Liver (tissue), 8 donors: ENCODE measurements at regions not wholly inside any gene's neighbourhood (a gene's known extent, or its start where the extent isn't known, plus 50 kb on each side); places are given as distances from the start of the nearest gene placed in this dataset.

Experiments used
- DNase-seq: peaks from one replicate; pipeline ENCODE4 v3.0.0-alpha.2; 2017; ENCODE audit warnings: low spot score
- H3K27ac ChIP-seq, 2 donors: one replicate each; pipeline ENCODE4 v1.7.0; 2013; ENCODE audit warnings: inconsistent platforms in 2 of 2, low read length in 2 of 2, control low read depth in 1 of 2, low read depth in 1 of 2, mild to moderate bottlenecking in 1 of 2
- H3K27me3 ChIP-seq, 4 donors: one replicate each; pipeline versions ENCODE4 v1.6.1 to v1.7.0; 2013; ENCODE audit warnings: low read length in 3 of 4, inconsistent platforms in 1 of 4, mild to moderate bottlenecking in 1 of 4, moderate library complexity in 1 of 4; ENCODE audit not compliant: control insufficient read depth in 4 of 4, insufficient read depth in 4 of 4
- H3K36me3 ChIP-seq, 4 donors: one replicate each; pipeline versions ENCODE4 v1.6.1 to v1.7.0; 2013; ENCODE audit warnings: low read length in 3 of 4, mild to moderate bottlenecking in 3 of 4, low read depth in 1 of 4, moderate library complexity in 1 of 4; ENCODE audit not compliant: control insufficient read depth in 4 of 4, insufficient read depth in 3 of 4
- H3K4me1 ChIP-seq, 4 donors: one replicate each; pipeline versions ENCODE4 v1.6.1 to v1.7.0; 2013; ENCODE audit warnings: low read length in 3 of 4, mild to moderate bottlenecking in 3 of 4, moderate library complexity in 1 of 4; ENCODE audit not compliant: control insufficient read depth in 4 of 4, insufficient read depth in 4 of 4
- H3K4me3 ChIP-seq, 3 donors: one replicate each; pipeline versions ENCODE4 v1.6.1 to v1.7.0; 2013; ENCODE audit warnings: low read length in 3 of 3, control low read depth in 1 of 3, low read depth in 1 of 3, mild to moderate bottlenecking in 1 of 3
- H3K9ac ChIP-seq, 2 donors: one replicate each; pipeline ENCODE4 v1.7.0; 2013; ENCODE audit warnings: low read length in 2 of 2, mild to moderate bottlenecking in 2 of 2, moderate library complexity in 2 of 2, control low read depth in 1 of 2, low read depth in 1 of 2
- H3K9me3 ChIP-seq, 4 donors: one replicate each; pipeline versions ENCODE4 v1.6.1 to v1.7.0; 2013; ENCODE audit warnings: low read length in 3 of 4; ENCODE audit not compliant: control insufficient read depth in 4 of 4
- CTCF ChIP-seq: fragments of 150-350 bp; IDR thresholded peaks from 2 replicates; pipeline ENCODE4 v1.5.1; 2017; ENCODE audit warnings: improper control_type of control experiment, low read depth, low read length; ENCODE audit not compliant: missing input control
- EGR1 ChIP-seq, 2 donors: IDR thresholded peaks; 2 replicates each; pipeline ENCODE4 v1.6.1; 2016 to 2018; ENCODE audit warnings: antibody characterized with exemption in 2 of 2, low read depth in 2 of 2
- FOXA1 ChIP-seq: IDR thresholded peaks from 2 replicates; pipeline ENCODE4 v1.6.1; 2016; ENCODE audit warnings: antibody characterized with exemption
- FOXA2 ChIP-seq: IDR thresholded peaks from 2 replicates; pipeline ENCODE4 v1.6.1; 2016; ENCODE audit warnings: antibody characterized with exemption
- GABPA ChIP-seq, 2 donors: IDR thresholded peaks in 1 of 2; conservative IDR thresholded peaks in 1 of 2; 2 replicates each; pipeline ENCODE4 v1.6.1; 2016; ENCODE audit warnings: antibody characterized with exemption in 2 of 2, mild to moderate bottlenecking in 1 of 2, moderate library complexity in 1 of 2
- JUND ChIP-seq, 2 donors: IDR thresholded peaks; 2 replicates each; pipeline ENCODE4 v1.6.1; 2016; ENCODE audit warnings: antibody characterized with exemption in 2 of 2
- NR2F2 ChIP-seq: IDR thresholded peaks from 2 replicates; pipeline ENCODE4 v1.6.1; 2016; ENCODE audit warnings: antibody characterized with exemption
- RAD21 ChIP-seq, 2 donors: IDR thresholded peaks; 2 replicates each; pipeline ENCODE4 v1.6.1; 2016; ENCODE audit warnings: antibody characterized with exemption in 2 of 2, mild to moderate bottlenecking in 2 of 2
- REST ChIP-seq: IDR thresholded peaks from 2 replicates; pipeline ENCODE4 v1.6.1; 2016; ENCODE audit warnings: antibody characterized with exemption, mild to moderate bottlenecking
- RXRA ChIP-seq, 2 donors: IDR thresholded peaks; 2 replicates each; pipeline ENCODE4 v1.6.1; 2017 to 2018; ENCODE audit warnings: antibody characterized with exemption in 2 of 2, mild to moderate bottlenecking in 1 of 2
- SP1 ChIP-seq: IDR thresholded peaks from 2 replicates; pipeline ENCODE4 v1.6.1; 2018; ENCODE audit warnings: antibody characterized with exemption, mild to moderate bottlenecking
- TAF1 ChIP-seq: conservative IDR thresholded peaks from 2 replicates; pipeline ENCODE4 v1.6.1; 2016; ENCODE audit warnings: antibody characterized with exemption, mild to moderate bottlenecking
- YY1 ChIP-seq: IDR thresholded peaks from 2 replicates; pipeline ENCODE4 v1.6.1; 2016; ENCODE audit warnings: antibody characterized with exemption, mild to moderate bottlenecking
- ZBTB33 ChIP-seq: IDR thresholded peaks from 2 replicates; pipeline ENCODE4 v1.6.1; 2016; ENCODE audit warnings: antibody characterized with exemption
- WGBS: extraction: QIAGEN DNeasy Blood & Tissue Kit; methylation state at CpG from one replicate; pipeline ENCODE4 v1.1.7; 2013; 5-methylcytosine and 5-hydroxymethylcytosine counted together
- TF ChIP-seq, protein P1 (sequence below): IDR thresholded peaks from 2 replicates; pipeline ENCODE4 v1.6.1; 2016; ENCODE audit warnings: antibody characterized with exemption
- TF ChIP-seq, protein P2 (sequence below): IDR thresholded peaks from 2 replicates; pipeline ENCODE4 v1.6.1; 2016; ENCODE audit warnings: antibody characterized with exemption
- donor health status: healthy.
- donor health status: healthy.
- donor health status: healthy.
- donor health status: healthy.
- donor health status: healthy.

- Histone ChIP-seq H3K9me3 (no peaks in the 10 kb centered on the region), H3K27ac (no peak overlapping the region), H3K4me3 (no peak overlapping the region), H3K36me3 (no peaks in the 10 kb centered on the region), H3K9ac (no peak overlapping the region), H3K4me1 (no peaks in the 10 kb centered on the region), H3K27me3 (peaks cover 0 to 5% (median 0%) of the 10 kb centered on the region in 4 donors)
- no peak for DNase-seq
- 70% methylated on average over 19 of the region's 19 CpGs for WGBS
- TF ChIP-seq CTCF: no peak
- TF ChIP-seq YY1: no peak
- no peak for TF ChIP-seq GABPA (IDR thresholded peaks at IDR 0.05 in 1 of 2, conservative IDR thresholded peaks at IDR 0.05 in 1 of 2)
- no peak for TF ChIP-seq RAD21 (IDR thresholded peaks at IDR 0.05)
These were observed 93.2 kb downstream of the TEX29 start for GRCh38 chr13:111413407-111414187.

- Histone ChIP-seq H3K4me1 (no peaks in the 10 kb centered on the region), H3K27me3 (peaks cover 0 to 5% (median 0%) of the 10 kb centered on the region in 4 donors), H3K36me3 (no peaks in the 10 kb centered on the region), H3K4me3 (no peak overlapping the region), H3K9me3 (no peaks in the 10 kb centered on the region), H3K9ac (no peak overlapping the region), H3K27ac (no peak overlapping the region)
- DNase-seq: no peak
- 83% methylated on average over 9 of the region's 9 CpGs for WGBS
- TF ChIP-seq GABPA (IDR thresholded peaks at IDR 0.05 in 1 of 2, conservative IDR thresholded peaks at IDR 0.05 in 1 of 2): no peak
- TF ChIP-seq, protein P1, sequence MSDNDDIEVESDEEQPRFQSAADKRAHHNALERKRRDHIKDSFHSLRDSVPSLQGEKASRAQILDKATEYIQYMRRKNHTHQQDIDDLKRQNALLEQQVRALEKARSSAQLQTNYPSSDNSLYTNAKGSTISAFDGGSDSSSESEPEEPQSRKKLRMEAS: no peak
- no peak for TF ChIP-seq JUND (IDR thresholded peaks at IDR 0.05)
- TF ChIP-seq NR2F2: no peak
- TF ChIP-seq FOXA1: no peak
- no peak for TF ChIP-seq FOXA2
- no peak for TF ChIP-seq ZBTB33
- TF ChIP-seq YY1: no peak
- no peak for TF ChIP-seq RAD21 (IDR thresholded peaks at IDR 0.05)
- no peak for TF ChIP-seq REST
- no peak for TF ChIP-seq EGR1 (IDR thresholded peaks at IDR 0.05; ENCODE audit: low read depth in 2 of 2)
- TF ChIP-seq TAF1: no peak
- TF ChIP-seq SP1: no peak
- no peak for TF ChIP-seq RXRA (IDR thresholded peaks at IDR 0.05)
- TF ChIP-seq, protein P2, sequence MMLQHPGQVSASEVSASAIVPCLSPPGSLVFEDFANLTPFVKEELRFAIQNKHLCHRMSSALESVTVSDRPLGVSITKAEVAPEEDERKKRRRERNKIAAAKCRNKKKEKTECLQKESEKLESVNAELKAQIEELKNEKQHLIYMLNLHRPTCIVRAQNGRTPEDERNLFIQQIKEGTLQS: no peak
These were observed 93.9 kb downstream of the TEX29 start for GRCh38 chr13:111414341-111414740.
